HG02763 (cell line): ENCODE measurements at regions not wholly inside any gene's neighbourhood (a gene's known extent, or its start where the extent isn't known, plus 50 kb on each side); places are given as distances from the start of the nearest gene placed in this dataset.

Source experiments
- ATAC-seq: cut with Tn5 transposase; IDR thresholded peaks from one replicate; pipeline ENCODE4 v1.9.1; 2021; ENCODE audit warnings: mild to moderate bottlenecking, moderate library complexity; ENCODE audit not compliant: unreplicated experiment

DNA sequence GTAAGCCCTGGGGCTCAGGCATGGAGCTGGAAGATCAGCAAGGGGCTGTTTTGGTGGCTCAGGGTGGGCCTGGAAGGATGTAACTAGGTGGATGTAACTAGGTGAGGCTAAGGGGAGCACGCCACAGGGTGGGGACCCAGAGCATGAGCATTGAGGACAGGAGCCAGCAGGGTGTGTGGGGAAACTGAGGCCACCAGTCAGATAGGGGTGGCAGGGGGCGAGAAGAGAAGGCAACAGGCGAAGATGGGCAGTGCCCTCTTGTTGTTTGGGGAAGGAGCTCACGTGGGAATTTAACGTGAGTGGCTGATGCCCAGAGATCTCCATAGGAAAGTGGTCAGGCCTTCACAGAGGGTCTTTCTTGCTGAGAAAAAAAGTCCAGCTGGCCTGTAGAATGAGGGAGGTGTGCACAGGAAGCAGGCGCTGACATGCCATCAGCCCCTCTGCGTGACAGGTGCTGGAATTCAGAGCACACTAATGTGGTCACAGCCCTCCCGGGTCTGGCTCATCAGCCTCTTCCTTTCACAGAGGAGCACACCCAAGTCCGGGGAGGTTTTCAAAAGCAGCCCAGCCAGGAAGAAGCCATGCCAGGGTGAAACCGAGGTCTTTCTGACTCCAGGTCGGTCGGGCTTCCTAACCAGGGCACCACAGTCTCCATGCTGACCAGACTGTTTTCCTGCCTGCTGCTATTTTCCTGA, 54.6 kb upstream of the PAX6 start:
- no peak for ATAC-seq

DNA sequence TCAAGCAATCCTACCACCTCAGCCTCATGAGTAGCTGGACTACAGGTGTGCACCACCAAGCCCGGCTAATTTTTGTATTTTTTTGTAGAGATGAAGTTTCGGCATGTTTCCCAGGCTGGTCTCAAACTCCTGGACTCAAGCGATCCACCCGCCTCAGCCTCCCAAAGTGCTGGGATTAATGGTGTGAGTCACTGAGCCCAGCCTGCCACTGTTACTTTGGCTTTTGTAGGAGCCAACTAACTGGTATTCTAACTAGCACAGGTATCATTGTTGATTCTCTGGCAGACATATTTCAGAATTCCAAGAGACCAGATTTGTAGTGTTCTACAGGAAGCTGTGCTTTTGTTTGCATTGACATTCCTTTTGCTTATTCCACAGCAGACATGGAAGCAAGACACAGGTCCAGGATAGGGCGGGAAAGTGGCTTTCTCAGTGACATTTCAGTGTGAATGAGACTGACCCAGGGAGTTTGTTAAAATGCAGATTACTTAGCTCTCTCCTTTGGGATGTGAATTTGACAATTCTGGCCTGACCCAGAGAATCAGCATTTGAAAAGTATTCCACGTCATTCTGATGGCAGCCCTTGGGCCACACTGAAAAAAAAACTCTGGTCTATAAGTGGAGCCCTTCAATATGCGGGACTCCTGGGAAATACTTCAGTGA, 52.2 kb upstream of the PAX6 start:
- ATAC-seq: no peak

DNA sequence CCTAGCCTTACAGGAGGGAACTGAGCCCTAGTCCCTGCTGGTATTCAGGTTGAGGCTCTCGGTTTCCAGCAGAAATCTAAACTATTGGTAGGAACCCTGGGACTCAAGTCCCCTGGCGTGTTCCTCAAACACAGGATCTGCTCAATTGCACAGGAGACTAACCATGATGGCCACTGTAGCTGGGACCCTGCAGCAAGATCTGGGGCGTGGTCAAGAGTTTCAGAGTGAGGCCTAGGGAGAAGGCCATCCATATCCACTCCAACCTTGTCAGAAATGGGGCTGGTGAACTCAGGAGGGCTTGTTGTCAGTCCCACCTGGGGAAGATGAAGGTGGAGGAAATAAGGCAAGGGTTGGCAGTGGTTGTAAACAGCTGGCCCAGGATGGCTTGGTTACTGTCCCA, 49.9 kb upstream of the PAX6 start:
- no peak for ATAC-seq
